SKM-1 treated with dmso at 0.1 percent for 144 hours (cell line): ENCODE measurements at regions not wholly inside any gene's neighbourhood (a gene's known extent, or its start where the extent isn't known, plus 50 kb on each side); places are given as distances from the start of the nearest gene placed in this dataset.

Experiments
- DNase-seq: peaks from one replicate; lab custom pipeline; 2025; ENCODE audit not compliant: unreplicated experiment; lab: John Stamatoyannopoulos, UW

GRCh38 chr14:65872536-65872935, 460.0 kb downstream of the FUT8 start:
- DNase-seq: no peak

- no peak for DNase-seq
Measured at GRCh38 chr14:65877166-65877565, 464.6 kb downstream of the FUT8 start.

- DNase-seq: no peak
Measured at GRCh38 chr14:65877624-65878023, 465.1 kb downstream of the FUT8 start.

- DNase-seq: no peak
Measured at GRCh38 chr14:65878586-65878985, 466.1 kb downstream of the FUT8 start.

- peak; percentile 84 for DNase-seq
Measured at GRCh38 chr14:65879248-65880009, 466.9 kb downstream of the FUT8 start.

GRCh38 chr14:65880507-65880906, 468.0 kb downstream of the FUT8 start:
- DNase-seq: no peak

- DNase-seq: no peak
Measured at GRCh38 chr14:65881642-65882041, 469.1 kb downstream of the FUT8 start.

GRCh38 chr14:65888677-65889076, 476.1 kb downstream of the FUT8 start:
- DNase-seq: no peak

GRCh38 chr14:65892315-65892714, 479.8 kb downstream of the FUT8 start:
- no peak for DNase-seq

- no peak for DNase-seq
Measured at GRCh38 chr14:65900164-65900563, 487.6 kb downstream of the FUT8 start.

GRCh38 chr14:65901595-65901994, 489.1 kb downstream of the FUT8 start:
- DNase-seq: no peak

- no peak for DNase-seq
Measured at GRCh38 chr14:65904988-65905387, 492.5 kb downstream of the FUT8 start.

- no peak for DNase-seq
Measured at GRCh38 chr14:65906344-65906743, 493.8 kb downstream of the FUT8 start.

- DNase-seq: no peak
Measured at GRCh38 chr14:65906948-65907347, 494.4 kb downstream of the FUT8 start.

- DNase-seq: no peak
Measured at GRCh38 chr14:65910108-65910786, 497.7 kb downstream of the FUT8 start.

GRCh38 chr14:65915125-65915524, 502.6 kb downstream of the FUT8 start:
- no peak for DNase-seq

GRCh38 chr14:65916055-65916454, 503.5 kb downstream of the FUT8 start:
- DNase-seq: no peak

GRCh38 chr14:65920996-65921395, 508.5 kb downstream of the FUT8 start:
- no peak for DNase-seq

- no peak for DNase-seq
Measured at GRCh38 chr14:65922142-65922541, 509.6 kb downstream of the FUT8 start.

GRCh38 chr14:65926504-65926903, 514.0 kb downstream of the FUT8 start:
- DNase-seq: no peak

- DNase-seq: no peak
Measured at GRCh38 chr14:65926935-65927700, 514.6 kb downstream of the FUT8 start.

- no peak for DNase-seq
Measured at GRCh38 chr14:65927931-65928356, 515.4 kb downstream of the FUT8 start.
